Loucy (cell line): ENCODE measurements at regions not wholly inside any gene's neighbourhood (a gene's known extent, or its start where the extent isn't known, plus 50 kb on each side); places are given as distances from the start of the nearest gene placed in this dataset.

Experiments used
- H2AFZ ChIP-seq: fragments of 200-600 bp; sonication (generic); 2 replicates; pipeline ENCODE4 v1.6.0; 2016; ENCODE audit warnings: antibody characterized with exemption, mild to moderate bottlenecking, low read length, moderate library complexity
- H3F3A ChIP-seq: fragments of 200-600 bp; 2 replicates; pipeline ENCODE4 v1.6.0; 2016; ENCODE audit warnings: antibody characterized with exemption, low read depth, mild to moderate bottlenecking
- H3K27me3 ChIP-seq: fragments of 200-600 bp; sonication (generic); 2 replicates; pipeline ENCODE4 v1.6.1; 2014; ENCODE audit warnings: low read length, mild to moderate bottlenecking; ENCODE audit not compliant: insufficient read depth, poor library complexity, severe bottlenecking
- H3K36me3 ChIP-seq: fragments of 200-600 bp; sonication (generic); 2 replicates; pipeline ENCODE4 v1.6.1; 2016; ENCODE audit warnings: low read length; ENCODE audit not compliant: insufficient read depth
- H3K4me1 ChIP-seq: fragments of 200-600 bp; sonication (generic); 2 replicates; pipeline ENCODE4 v1.5.1; 2014; ENCODE audit warnings: low read length, mild to moderate bottlenecking; ENCODE audit not compliant: insufficient read depth, poor library complexity, severe bottlenecking
- H3K4me2 ChIP-seq: fragments of 200-600 bp; sonication (generic); 2 replicates; pipeline ENCODE4 v1.6.0; 2014; ENCODE audit warnings: antibody characterized with exemption, low read length, low read depth, mild to moderate bottlenecking; ENCODE audit not compliant: poor library complexity, severe bottlenecking
- H3K4me3 ChIP-seq: fragments of 200-600 bp; sonication (generic); 2 replicates; pipeline ENCODE4 v1.5.1; 2014; ENCODE audit warnings: low read length, mild to moderate bottlenecking, mixed read lengths; ENCODE audit not compliant: poor library complexity, severe bottlenecking
- H3K79me2 ChIP-seq: fragments of 200-600 bp; sonication (generic); 2 replicates; pipeline ENCODE4 v1.6.1; 2014; ENCODE audit warnings: low read length; ENCODE audit not compliant: insufficient read depth
- H3K9ac ChIP-seq: fragments of 200-600 bp; sonication (generic); 2 replicates; pipeline ENCODE4 v1.6.0; 2014; ENCODE audit warnings: mild to moderate bottlenecking, low read depth, low read length, moderate library complexity; ENCODE audit not compliant: poor library complexity, severe bottlenecking
- H3K9me2 ChIP-seq: fragments of 200-600 bp; sonication (generic); replicated peaks from 2 replicates; pipeline ENCODE4 v1.6.1; 2016; ENCODE audit warnings: low read depth, low read length, mixed read lengths
- H3K9me3 ChIP-seq: fragments of 200-600 bp; sonication (generic); 2 replicates; pipeline ENCODE4 v1.6.1; 2014; ENCODE audit warnings: mild to moderate bottlenecking, antibody characterized with exemption, low read length, low read depth; ENCODE audit not compliant: insufficient read depth
- H4K20me1 ChIP-seq: fragments of 200-600 bp; sonication (generic); 2 replicates; pipeline ENCODE4 v1.6.0; 2014; ENCODE audit warnings: antibody characterized with exemption, low read length, mild to moderate bottlenecking; ENCODE audit not compliant: insufficient read depth, poor library complexity, severe bottlenecking
- EZH2phosphoT487 ChIP-seq: fragments of 200-600 bp; IDR thresholded peaks from 2 replicates; pipeline ENCODE4 v1.6.1; 2018; ENCODE audit warnings: antibody characterized with exemption, mild to moderate bottlenecking, moderate library complexity, borderline replicate concordance
- TF ChIP-seq, protein P1 (sequence below): fragments of 200-600 bp; sonication (generic); conservative IDR thresholded peaks from 2 replicates; pipeline ENCODE4 v1.5.1; 2014; ENCODE audit warnings: mild to moderate bottlenecking, antibody characterized with exemption, low read length

DNA sequence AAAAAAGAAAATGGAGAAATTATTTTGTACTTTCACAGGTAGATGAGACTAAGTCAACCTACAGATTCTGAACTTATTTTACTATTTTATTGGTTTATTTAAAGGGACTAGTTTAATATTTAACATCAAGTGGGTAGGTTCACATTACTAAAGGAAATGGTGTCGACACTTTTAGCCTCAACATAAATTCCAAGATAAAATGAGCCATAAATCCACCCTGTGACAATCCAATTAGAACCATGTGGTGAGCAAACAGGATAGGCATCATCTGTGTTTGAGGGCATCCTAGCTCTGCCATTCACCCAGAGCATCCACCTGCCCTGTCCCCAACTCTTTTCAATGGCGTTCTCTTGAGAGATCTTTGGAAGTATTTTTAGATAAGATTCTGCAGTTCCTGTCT lies 92.8 kb upstream of the PMFBP1 start:
- no peak overlapping the region for H3K4me3 ChIP-seq
- H3K79me2 ChIP-seq: no peaks in the 10 kb centered on the region
- no peaks in the 10 kb centered on the region for H3K36me3 ChIP-seq
- H4K20me1 ChIP-seq: no peaks in the 10 kb centered on the region
- no peaks in the 10 kb centered on the region for H3F3A ChIP-seq
- no peak overlapping the region for H2AFZ ChIP-seq
- no peaks in the 10 kb centered on the region for H3K27me3 ChIP-seq
- no peak overlapping the region for H3K9ac ChIP-seq
- no peaks in the 10 kb centered on the region for H3K4me1 ChIP-seq
- no peak overlapping the region for H3K4me2 ChIP-seq
- TF ChIP-seq EZH2phosphoT487: no peak
- TF ChIP-seq, protein P1, sequence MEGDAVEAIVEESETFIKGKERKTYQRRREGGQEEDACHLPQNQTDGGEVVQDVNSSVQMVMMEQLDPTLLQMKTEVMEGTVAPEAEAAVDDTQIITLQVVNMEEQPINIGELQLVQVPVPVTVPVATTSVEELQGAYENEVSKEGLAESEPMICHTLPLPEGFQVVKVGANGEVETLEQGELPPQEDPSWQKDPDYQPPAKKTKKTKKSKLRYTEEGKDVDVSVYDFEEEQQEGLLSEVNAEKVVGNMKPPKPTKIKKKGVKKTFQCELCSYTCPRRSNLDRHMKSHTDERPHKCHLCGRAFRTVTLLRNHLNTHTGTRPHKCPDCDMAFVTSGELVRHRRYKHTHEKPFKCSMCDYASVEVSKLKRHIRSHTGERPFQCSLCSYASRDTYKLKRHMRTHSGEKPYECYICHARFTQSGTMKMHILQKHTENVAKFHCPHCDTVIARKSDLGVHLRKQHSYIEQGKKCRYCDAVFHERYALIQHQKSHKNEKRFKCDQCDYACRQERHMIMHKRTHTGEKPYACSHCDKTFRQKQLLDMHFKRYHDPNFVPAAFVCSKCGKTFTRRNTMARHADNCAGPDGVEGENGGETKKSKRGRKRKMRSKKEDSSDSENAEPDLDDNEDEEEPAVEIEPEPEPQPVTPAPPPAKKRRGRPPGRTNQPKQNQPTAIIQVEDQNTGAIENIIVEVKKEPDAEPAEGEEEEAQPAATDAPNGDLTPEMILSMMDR: no peak
- H3K9me2 ChIP-seq: no peaks in the 10 kb centered on the region
- no peaks in the 10 kb centered on the region for H3K9me3 ChIP-seq

DNA sequence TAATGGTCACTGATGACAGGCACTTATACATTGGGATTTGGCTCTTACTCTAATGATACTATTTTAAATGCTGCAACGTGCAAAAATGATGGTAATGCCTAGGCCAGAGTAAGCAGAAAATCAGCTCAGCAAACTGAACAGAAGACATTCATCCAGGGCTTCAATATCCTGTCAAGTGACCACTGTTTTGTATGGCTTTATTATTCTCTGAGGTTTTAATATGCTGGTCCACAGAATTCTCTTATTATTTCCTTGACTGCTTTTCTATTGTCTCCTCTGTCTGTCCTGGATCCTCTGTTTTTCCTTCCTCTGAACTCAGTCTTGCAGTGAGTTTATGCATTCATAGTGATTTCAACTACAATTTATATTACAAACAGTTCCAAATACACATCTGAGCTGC lies 90.8 kb upstream of the PMFBP1 start:
- Histone ChIP-seq H3F3A (no peaks in the 10 kb centered on the region), H3K9me3 (no peaks in the 10 kb centered on the region), H3K9ac (no peak overlapping the region), H3K79me2 (no peaks in the 10 kb centered on the region), H2AFZ (no peak overlapping the region), H3K27me3 (no peaks in the 10 kb centered on the region), H3K9me2 (no peaks in the 10 kb centered on the region), H4K20me1 (no peaks in the 10 kb centered on the region), H3K4me2 (no peak overlapping the region), H3K36me3 (no peaks in the 10 kb centered on the region), H3K4me3 (no peak overlapping the region), H3K4me1 (no peaks in the 10 kb centered on the region)
- TF ChIP-seq, protein P1: no peak
- TF ChIP-seq EZH2phosphoT487: no peak

GRCh38 chr16:72261127-72261526 lies 89.2 kb upstream of the PMFBP1 start:
- H3K79me2 ChIP-seq: no peaks in the 10 kb centered on the region
- no peaks in the 10 kb centered on the region for H3F3A ChIP-seq
- H3K9me3 ChIP-seq: no peaks in the 10 kb centered on the region
- no peaks in the 10 kb centered on the region for H3K9me2 ChIP-seq
- H3K36me3 ChIP-seq: no peaks in the 10 kb centered on the region
- no peak for TF ChIP-seq EZH2phosphoT487
- TF ChIP-seq, protein P1: no peak
- H3K4me3 ChIP-seq: no peak overlapping the region
- H4K20me1 ChIP-seq: no peaks in the 10 kb centered on the region
- H3K4me1 ChIP-seq: no peaks in the 10 kb centered on the region
- no peak overlapping the region for H3K9ac ChIP-seq
- no peak overlapping the region for H2AFZ ChIP-seq
- H3K4me2 ChIP-seq: no peak overlapping the region
- no peaks in the 10 kb centered on the region for H3K27me3 ChIP-seq
